HG02870 (cell line): ENCODE measurements at regions not wholly inside any gene's neighbourhood (a gene's known extent, or its start where the extent isn't known, plus 50 kb on each side); places are given as distances from the start of the nearest gene placed in this dataset.
"Not testable (repeated sequence)": the region's sequence is repeated elsewhere in the genome, so short reads cannot be mapped to it uniquely, and the experiment has no call there.

ENCODE experiments used
- ATAC-seq: cut with Tn5 transposase; IDR thresholded peaks from one replicate; pipeline ENCODE4 v1.9.1; 2021; ENCODE audit warnings: mild to moderate bottlenecking, moderate library complexity; ENCODE audit not compliant: unreplicated experiment

- no peak for ATAC-seq
Observed at GRCh38 chrX:128436397-128437103, 384.3 kb upstream of the ACTRT1 start.

- no peak for ATAC-seq
Observed at GRCh38 chrX:128425546-128425945, 373.3 kb upstream of the ACTRT1 start.

GRCh38 chrX:128408842-128409241, 356.6 kb upstream of the ACTRT1 start:
- ATAC-seq, result no peak

- no peak for ATAC-seq
Observed at GRCh38 chrX:128396601-128397000, 344.4 kb upstream of the ACTRT1 start.

- not testable (repeated sequence) for ATAC-seq
Observed at GRCh38 chrX:128383846-128384245, 331.6 kb upstream of the ACTRT1 start.

- ATAC-seq, result no peak
Observed at GRCh38 chrX:128365492-128365891, 313.3 kb upstream of the ACTRT1 start.

- no peak for ATAC-seq
Observed at GRCh38 chrX:128335671-128336070, 283.5 kb upstream of the ACTRT1 start.

- no peak for ATAC-seq
Observed at GRCh38 chrX:128334821-128335220, 282.6 kb upstream of the ACTRT1 start.

- ATAC-seq, result no peak
Observed at GRCh38 chrX:128310912-128311311, 258.7 kb upstream of the ACTRT1 start.

GRCh38 chrX:128309311-128309710, 257.1 kb upstream of the ACTRT1 start:
- no peak for ATAC-seq

GRCh38 chrX:128294198-128294597, 242.0 kb upstream of the ACTRT1 start:
- no peak for ATAC-seq

GRCh38 chrX:128287693-128288092, 235.5 kb upstream of the ACTRT1 start:
- no peak for ATAC-seq

GRCh38 chrX:128250621-128251020, 198.4 kb upstream of the ACTRT1 start:
- no peak for ATAC-seq

- ATAC-seq, result no peak
Observed at GRCh38 chrX:128216364-128216763, 164.2 kb upstream of the ACTRT1 start.

GRCh38 chrX:128165884-128166408, 113.7 kb upstream of the ACTRT1 start:
- no peak for ATAC-seq

- no peak for ATAC-seq
Observed at GRCh38 chrX:128156204-128156603, 104.0 kb upstream of the ACTRT1 start.

- no peak for ATAC-seq
Observed at GRCh38 chrX:128142745-128143144, 90.5 kb upstream of the ACTRT1 start.

GRCh38 chrX:128106630-128107029, 54.4 kb upstream of the ACTRT1 start:
- peak; percentile 51 for ATAC-seq

GRCh38 chrX:128105659-128106058, 53.5 kb upstream of the ACTRT1 start:
- ATAC-seq, result no peak
